ENCODE measurements at regions not wholly inside any gene's neighbourhood (a gene's known extent, or its start where the extent isn't known, plus 50 kb on each side); places are given as distances from the start of the nearest gene placed in this dataset.

DNA sequence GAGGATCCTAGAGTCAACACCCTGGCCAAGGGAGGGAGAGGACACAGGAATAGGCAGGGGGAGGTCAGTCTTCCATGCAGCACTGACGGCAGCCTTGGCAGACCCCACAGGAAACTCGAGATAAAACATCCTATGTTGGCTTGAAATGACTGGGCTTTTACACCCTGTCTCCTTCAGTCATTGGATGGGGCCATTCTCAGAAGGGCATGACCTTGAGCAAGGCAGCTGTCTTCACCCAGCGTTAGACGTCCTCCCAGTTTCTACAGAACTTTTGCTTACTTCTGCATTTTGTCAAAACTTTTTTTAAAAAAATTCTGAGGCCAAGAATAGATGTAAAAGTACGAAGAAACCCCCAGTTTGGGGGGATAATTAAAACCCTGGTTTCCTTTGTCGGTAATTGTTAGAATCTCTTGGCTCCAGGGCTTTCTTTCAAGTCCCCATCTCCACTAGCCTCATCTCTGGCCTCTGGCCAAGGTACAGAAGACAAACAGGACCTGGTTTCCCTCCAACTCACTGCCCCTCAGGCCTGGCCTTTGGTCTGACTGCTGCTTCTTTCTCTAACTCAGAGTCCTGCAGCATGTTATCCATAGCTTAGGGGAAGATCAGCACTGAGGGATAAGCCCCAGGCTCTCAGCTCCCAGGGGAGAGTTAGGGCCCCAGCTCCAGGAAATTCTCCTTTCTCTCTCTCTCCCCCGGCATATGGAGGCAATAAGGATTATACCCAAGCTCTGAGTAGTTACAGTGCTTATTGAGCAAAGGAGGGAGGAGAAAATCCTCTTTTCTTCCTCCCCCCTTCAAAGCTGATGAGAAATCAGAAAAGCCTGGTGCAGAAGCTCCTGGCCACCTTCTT, 51.6 kb upstream of the KCND3 start:
- no peak for DNase-seq (ENCODE audit: low read depth in 1 of 2, low spot score in 1 of 2)

DNA sequence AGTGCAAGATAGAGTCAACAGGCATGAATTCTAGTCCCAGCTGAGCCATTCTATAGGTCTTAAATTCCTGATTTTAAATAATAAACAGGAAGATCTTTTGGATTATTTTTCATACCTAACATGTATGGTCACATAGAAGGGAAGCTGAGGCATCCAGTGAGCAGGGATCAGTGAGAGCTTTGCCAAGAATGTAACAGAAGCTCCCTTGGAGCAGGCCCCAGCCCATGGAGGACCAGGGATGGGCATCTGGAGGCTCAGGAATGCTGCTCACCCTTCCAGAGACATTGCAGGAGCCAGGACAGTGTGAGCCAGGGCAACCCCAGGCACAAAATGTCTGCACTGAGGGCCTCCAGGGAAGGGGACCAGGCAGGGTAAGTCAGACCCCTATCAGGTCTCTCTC, 54.4 kb upstream of the KCND3 start:
- no peak for DNase-seq (ENCODE audit: low read depth in 1 of 2, low spot score in 1 of 2)

DNA sequence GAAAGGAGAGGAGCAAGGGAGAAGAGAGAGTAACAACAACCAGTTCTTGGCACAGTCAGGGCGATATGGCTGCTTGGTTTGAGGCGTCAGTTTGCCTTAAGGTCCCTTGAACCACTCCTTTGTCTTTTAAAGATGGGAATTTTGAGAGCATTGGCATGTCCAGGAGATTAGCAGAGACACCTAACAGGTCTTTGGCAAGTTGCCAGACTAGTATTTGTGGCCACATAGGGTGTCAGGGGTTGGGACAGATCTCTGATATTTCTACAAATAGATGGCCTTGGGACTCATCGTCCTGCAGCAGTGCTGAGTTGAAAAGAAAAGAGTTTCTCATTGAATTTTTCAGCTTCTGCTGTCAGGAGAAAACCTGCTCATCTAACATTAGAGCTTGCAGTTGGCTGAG, 55.3 kb upstream of the KCND3 start:
- DNase-seq (ENCODE audit: low read depth in 1 of 2, low spot score in 1 of 2) = no peak

DNA sequence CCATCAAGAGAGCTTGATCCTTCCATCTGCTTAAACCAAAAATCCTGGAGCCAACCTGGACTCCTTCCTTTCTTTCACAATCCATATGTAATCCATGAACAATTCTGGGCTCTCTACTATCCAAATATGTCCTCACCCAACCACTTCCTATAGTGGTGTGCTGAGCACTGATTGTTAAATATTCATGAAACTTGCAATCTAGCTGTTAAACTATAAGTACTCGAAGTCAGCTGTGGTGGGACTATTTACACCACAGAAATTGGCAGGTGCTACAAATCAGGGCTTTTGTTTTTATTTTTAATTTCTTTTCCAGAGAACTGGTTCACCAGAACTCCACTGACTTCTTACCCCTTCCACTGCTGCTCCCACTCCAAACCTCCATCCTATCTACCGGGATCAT, 57.2 kb upstream of the KCND3 start:
- no peak for DNase-seq (ENCODE audit: low read depth in 1 of 2, low spot score in 1 of 2)

DNA sequence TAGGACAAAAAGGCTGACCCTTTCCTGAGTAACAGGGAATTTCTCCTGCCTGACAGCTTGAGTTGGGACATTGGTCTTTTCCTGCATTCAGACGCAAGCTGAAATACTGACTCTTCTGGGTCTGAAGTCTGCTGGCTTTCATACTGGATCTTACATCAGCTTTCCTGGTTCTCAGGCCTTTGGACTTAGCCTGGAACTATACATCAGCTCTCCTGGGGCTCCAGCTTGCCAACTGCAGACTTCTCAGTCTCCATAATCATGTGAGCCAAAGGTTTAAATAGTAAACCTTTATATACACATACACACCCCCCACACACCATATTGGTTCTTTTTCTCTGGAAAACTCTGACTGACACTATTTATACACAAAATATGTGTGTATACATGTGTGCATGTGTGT, 59.0 kb upstream of the KCND3 start:
- DNase-seq (ENCODE audit: low read depth in 1 of 2, low spot score in 1 of 2) = no peak

DNA sequence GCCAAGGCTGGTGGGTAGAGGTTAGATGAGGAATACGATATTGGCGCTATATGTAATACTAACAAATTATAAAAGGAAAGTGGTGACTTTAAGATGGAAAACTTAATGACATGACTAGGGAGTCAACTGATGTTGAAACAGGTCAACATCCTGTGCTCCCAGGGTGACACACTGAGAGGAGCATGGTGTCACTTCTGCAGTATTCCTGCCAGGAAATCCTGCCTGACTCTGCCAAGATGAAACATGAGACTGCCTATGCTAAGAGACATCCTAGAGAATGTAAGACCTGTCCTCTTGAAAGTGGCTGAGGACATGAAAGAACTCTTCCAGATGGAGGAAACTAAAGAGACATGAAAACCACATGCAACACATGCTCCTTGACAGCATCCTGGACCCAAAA, 65.0 kb upstream of the KCND3 start:
- no peak for DNase-seq (ENCODE audit: low read depth in 1 of 2, low spot score in 1 of 2)

DNA sequence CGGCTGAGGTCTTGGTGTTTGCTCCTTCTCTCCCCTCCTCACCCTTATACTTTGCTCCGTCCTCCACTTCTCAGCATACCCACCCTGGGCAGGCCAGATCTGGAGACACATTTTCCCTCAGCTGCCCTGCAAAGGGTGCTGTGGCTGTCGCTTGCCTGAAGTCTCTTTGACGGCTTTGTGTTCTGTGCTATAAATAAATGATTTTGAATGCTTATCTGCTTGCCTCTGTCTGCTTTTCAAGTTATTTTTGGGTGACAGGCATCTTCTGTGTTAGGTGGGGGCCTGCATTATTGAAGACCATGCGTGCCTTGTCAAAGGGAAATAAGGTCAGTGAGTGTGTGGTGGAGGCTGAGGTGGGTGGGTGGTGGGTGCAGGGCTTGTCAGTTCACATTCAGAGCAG, 66.9 kb upstream of the KCND3 start:
- DNase-seq (ENCODE audit: low read depth in 1 of 2, low spot score in 1 of 2) = no peak

DNA sequence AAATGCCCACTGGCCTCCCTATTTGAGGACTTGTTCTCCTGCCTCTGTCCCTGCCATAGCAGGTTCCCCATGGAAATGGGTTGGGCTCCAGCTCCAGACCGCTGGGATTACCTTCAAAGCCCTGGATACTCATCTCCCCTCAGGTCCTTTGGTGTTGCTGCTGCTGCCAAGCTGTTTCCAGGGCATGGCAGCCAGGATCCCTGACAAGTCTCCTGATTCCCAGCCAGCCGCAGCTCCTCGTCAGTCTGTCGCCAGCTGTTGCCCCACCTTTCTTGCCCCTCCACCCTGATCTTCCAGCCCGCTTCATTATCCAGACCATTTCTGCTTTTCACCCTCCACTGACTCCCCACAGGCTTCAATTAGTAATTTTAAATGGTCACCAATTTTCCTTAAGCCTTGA, 68.3 kb upstream of the KCND3 start:
- DNase-seq (ENCODE audit: low read depth in 1 of 2, low spot score in 1 of 2) = no peak

DNA sequence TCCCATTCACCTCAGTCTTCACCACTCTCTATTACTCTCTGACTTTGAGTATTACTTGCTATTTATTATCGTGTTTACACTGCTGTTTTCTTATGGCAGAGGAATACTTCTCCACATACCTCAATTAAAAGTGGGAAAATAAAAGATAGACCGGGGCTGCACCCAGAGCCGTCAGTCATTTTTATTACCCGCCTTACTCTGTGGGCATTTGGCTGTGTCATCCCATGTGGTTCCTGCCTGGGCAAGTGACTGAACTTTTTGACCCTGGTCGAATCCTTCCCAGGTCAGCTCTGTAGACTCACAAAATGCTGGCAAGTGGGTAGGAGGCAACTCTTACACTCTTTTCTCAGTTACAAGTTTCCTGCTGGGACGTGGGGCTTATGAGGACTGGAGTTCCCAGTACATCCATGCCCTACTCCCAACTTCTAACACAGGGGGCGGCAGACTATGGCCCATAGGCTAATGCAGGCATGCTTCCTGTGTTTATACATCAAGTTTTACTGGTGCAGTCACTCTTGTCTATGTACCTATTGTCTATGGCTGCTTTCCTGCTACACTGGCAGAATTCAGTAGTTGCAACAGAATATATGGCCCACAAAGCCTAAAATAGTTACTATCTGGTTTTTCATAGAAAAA, 69.5 kb upstream of the KCND3 start:
- no peak for DNase-seq (ENCODE audit: low read depth in 1 of 2, low spot score in 1 of 2)

DNA sequence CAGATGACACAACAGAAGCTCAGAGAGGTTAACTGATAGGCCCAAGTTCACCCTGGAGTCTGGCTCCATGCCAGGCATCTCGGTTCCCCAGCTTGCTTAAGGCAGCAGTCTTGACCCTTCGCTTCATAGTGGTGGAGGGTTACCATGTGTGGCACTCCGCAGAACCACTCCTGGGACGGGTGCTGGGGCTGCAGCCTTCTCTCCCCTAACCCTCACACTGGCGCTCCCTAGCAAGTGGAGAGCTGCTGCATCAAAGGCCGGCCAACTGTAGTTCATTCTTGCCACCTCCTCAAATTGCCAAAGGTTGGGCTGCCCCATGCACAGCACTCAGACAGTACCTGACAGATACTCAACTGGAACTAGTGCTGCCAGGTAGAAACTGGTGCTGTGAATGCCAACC, 70.2 kb upstream of the KCND3 start:
- DNase-seq (ENCODE audit: low read depth in 1 of 2, low spot score in 1 of 2) = no peak

DNA sequence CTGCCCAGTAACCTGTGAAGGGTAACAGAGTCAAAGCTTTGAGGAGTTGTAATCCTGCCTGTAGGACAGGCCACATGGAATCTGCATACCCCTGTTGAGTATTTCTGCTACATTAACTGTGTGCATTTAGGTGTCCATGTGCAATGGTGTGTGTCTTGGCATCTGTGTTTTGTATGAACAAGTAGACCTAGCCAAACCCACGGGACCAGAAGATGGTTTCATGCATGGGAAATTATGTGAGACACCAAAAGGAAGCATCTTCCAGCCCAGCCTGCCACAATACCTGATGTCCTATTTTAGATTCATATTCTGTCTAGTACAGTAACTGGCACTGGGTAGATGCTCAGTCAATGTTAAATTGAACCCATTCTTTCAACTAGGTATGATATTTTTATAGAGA, 70.8 kb upstream of the KCND3 start:
- no peak for DNase-seq (ENCODE audit: low read depth in 1 of 2, low spot score in 1 of 2)

DNA sequence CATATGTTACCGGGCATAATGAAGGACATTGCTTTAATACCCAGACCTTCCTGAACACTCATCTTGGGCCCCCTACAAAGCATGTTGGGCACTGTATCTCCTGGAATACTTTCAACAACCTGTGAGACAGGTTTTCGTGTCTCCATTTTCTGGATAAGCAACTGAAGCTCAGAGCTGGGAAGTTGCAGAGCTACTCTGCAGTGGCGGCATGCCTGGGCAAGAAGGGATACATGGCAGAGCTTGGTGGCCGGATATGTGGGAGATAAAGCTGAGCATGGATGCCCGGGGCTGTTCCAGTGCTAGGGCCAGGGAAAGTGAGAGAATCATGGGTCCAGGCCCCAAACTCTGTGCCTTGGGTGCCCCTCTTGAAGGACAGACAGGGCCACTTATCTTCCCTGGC, 71.6 kb upstream of the KCND3 start:
- DNase-seq (ENCODE audit: low read depth in 1 of 2, low spot score in 1 of 2) = no peak

DNA sequence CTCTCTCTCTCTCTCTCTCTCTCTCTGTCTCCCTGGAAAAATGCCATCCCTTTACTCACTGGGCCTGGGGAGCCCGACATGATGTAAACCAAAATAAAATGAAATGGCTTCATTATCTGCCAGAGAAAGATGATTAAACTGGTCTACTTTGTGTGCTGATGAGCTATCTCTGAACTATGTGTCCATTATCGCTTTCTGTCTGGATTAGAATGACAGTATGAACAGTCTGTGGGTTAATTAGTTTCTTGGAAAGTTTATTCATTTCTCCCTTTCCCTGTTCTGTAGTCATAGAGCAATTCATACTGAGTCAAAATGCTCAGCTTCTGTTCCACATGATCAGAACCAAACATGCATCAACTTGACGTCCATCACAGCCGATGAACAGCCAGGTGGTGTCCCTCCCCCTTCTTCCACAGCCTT, 72.4 kb upstream of the KCND3 start:
- DNase-seq (ENCODE audit: low read depth in 1 of 2, low spot score in 1 of 2) = no peak

DNA sequence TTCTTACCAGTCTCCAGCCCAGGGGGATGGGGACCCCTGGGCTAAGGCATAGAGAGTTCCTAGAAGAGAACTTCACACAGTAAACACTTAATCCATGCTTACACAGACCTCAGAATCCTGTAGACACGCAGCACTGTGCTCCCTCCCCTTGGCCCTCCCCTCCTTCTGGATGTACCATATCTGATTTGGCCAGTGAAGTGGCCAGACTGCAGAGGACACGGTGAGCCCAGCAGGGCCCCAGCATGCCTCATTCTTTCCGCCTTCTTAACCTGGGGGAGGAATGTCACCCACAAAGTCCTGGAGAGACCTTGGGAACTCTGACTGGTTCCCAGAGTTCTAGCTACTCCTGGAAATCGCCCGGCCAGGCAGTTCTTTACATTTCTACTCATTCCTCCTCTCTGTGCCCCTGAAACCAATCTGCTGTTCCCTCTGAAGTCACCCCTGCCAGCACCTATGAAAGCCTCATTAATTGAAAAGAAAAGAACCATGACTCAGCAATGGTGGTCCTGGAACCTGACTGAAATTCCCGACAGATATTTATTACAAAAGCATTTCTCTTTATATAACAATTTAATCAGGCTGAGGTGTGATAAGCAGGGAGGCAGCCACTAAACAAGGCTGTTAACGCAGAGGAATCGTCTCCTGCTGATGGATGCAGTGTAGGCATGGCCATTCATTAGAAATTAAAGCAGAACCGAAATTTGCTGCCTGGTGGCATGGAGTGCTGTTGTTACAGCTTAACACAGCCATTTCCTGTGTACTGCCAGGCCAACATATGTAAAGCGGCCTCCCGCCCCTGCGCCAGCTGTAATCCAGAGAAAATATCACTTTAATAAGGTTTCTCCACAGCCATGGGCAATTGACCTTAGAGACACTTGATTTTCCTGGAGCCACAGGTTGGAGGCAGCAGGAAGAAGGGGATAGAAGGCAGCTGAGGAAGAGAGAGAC, 74.6 kb upstream of the KCND3 start:
- no peak for DNase-seq (ENCODE audit: low read depth in 1 of 2, low spot score in 1 of 2)

DNA sequence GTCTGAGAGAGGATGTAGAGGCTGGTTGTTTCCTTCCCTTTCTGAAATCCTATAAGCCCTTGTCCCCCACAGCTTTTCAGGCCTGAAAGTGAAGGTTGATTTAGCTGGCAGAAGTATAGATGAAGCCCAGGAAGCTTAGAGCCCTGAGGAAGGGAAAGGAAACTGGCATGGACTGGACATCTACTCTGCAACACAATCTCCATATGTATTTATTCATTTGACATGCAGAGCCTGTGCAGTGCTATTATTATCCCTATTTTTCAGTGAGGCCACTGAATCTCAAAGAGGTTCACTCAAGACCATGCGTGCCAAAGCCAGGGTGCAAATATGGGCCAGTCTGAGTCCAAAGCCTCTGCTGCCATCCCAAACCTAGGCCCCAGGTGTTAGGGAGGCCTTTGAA, 78.5 kb upstream of the KCND3 start:
- DNase-seq (ENCODE audit: low read depth in 1 of 2, low spot score in 1 of 2) = no peak

DNA sequence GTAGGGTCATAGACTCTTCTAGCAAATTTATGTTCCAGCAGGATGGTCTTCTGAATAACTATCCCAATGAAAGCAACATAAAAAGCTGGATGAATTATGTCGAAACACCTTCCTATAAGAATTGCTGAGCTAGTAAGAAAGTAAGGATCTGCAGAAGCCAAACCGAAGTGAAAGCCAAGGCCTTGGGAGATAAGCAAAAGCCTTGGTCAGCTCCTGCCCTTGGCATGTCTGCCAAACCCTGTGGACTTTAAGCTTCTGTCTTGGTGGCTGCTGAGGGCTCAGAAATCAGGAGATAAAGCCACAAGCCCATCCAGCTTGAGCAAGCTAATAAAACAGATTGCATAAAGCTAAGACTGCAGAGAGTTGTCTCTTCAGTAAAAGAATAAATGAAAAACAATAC, 81.2 kb upstream of the KCND3 start:
- no peak for DNase-seq (ENCODE audit: low read depth in 1 of 2, low spot score in 1 of 2)

DNA sequence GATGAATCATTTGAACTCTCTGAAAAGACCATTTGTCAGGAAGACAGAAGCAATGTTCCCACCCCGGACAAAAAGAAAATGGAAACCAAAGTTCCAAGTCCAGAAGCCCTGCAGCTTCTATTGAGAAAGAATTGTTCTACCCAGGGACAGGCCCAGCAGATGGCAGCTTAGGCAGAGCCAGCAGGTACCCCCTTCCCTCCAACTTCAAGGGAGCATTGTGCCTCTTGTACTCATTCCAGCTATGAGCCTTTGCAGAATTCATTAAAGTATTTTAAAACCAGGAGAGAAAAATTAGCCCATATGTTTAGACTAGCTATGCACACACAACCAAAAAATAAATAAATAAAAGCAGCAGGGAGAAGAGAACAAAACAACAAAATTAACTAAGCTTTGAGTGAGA, 85.2 kb upstream of the KCND3 start:
- DNase-seq (ENCODE audit: low read depth in 1 of 2, low spot score in 1 of 2) = no peak

DNA sequence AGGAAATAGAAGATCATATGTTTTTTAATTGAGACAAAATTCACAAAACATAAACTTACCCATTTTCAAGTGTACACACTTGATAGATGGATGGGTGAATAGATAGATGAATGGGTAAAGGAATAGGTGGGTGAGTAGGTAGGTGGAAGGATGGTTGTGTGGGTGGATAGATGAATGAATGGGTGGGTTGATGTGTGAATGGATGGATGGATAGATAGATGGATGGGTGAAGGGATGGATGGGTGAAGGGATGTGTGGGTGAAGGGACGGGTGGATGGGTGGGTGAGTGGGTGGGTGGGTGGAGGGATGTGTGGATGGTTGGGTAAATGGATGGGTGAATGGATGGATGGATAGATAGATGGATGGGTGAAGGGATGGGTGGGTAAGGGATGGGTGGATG, 86.1 kb upstream of the KCND3 start:
- DNase-seq (ENCODE audit: low read depth in 1 of 2, low spot score in 1 of 2) = no peak

DNA sequence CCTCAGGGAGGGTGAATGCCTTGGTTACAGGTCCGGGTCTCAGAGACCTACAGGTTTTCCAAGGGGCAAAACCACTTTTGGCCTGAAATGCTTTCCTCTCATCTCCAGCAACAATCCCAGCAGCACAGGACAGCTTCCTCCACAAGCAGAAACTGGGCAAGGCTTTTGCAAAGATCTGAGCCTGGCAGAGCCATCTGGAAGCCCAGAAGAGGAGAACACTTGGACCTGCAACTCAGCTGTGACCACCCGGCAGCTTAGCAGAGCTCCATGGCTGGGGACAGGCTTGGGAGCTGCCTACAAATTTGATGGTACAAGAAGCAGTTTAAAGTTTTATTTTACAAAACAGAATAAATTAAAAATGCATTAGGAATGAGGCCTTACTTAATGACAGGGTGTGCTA, 90.0 kb upstream of the KCND3 start:
- no peak for DNase-seq (ENCODE audit: low read depth in 1 of 2, low spot score in 1 of 2)

DNA sequence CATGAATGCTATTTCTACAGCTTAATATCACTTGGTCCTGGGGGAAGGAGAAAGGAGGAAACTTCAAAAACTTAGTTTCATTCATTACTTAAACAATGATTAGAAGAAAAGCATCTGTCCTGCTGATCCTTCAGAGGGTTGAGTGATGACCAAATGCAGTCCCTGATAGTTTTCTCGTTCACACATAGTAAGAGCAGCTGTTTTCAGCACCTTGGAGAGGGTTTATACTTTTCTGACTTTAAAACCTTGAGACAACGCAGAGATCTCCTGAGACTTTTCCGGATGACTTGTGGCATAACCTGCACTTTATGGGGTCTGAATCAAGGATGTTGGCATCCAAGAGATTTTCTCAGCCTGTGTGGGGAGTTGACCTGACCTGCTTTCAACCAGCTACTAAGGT, 94.0 kb upstream of the KCND3 start:
- no peak for DNase-seq (ENCODE audit: low read depth in 1 of 2, low spot score in 1 of 2)

DNA sequence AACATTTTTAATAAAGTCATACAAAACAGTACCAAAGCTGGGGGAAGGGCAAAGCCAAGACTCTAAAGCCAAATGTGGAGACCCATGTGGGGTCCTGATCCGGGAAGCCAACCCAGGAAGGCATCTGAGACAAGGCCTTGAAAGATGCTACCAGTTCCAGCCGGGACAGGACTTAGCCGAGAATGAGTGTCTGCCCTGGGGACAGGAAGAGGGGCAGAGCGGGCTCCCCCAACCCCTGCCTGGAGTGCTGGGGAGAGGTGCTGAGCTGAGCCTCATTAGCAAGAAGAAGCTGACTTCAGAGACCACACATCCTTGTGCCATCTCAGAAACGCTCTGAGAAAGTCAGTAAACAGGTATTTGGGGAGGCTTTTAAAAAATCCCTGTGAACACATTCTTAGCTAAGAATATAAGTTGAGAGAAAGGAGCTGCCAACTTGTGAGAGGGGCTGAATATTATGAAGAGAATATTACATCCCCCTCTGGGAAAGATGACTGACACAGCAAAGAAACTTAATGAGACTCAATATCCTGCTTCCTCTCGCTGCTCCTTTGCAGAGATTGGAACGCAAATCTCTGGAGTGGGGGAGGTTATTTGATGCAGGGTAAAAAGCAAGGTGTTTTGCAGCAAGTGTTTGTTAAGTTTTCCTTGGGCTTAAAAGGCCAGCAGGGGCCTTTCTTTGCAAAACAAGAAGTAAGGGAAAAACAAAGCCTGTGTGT, 103.3 kb upstream of the KCND3 start:
- DNase-seq (ENCODE audit: low read depth in 1 of 2, low spot score in 1 of 2) = no peak

Measured in stimulated activated CD4-positive, alpha-beta T cell treated with anti-CD3 and anti-CD28 coated beads, Interleukin-15, amount 100 ng/mL, for 1 hour (primary cell).